Lower lobe of right lung (tissue), 2 donors: ENCODE measurements at regions not wholly inside any gene's neighbourhood (a gene's known extent, or its start where the extent isn't known, plus 50 kb on each side); places are given as distances from the start of the nearest gene placed in this dataset.

ENCODE experiments used
- ATAC-seq, 2 donors: fragments of 200-7000 bp; cut with Tn5 transposase; one replicate each; pipeline ENCODE4 v1.9.1; 2020 to 2022; ENCODE audit warnings: mild to moderate bottlenecking in 2 of 2, moderate library complexity in 2 of 2
- DNase-seq: peaks from one replicate; pipeline ENCODE4 v3.0.0-alpha.2; 2020
- H3K27ac ChIP-seq: fragments of 200-600 bp; one replicate; pipeline ENCODE4 v1.8.0; 2022
- H3K27me3 ChIP-seq: fragments of 200-600 bp; one replicate; pipeline ENCODE4 v1.8.0; 2022; ENCODE audit warnings: low read depth
- H3K36me3 ChIP-seq: fragments of 200-600 bp; one replicate; pipeline ENCODE4 v1.8.0; 2022; ENCODE audit warnings: mild to moderate bottlenecking
- H3K4me1 ChIP-seq: fragments of 200-600 bp; one replicate; pipeline ENCODE4 v1.8.0; 2022
- H3K4me3 ChIP-seq: fragments of 200-600 bp; one replicate; pipeline ENCODE4 v1.8.0; 2022; ENCODE audit warnings: mild to moderate bottlenecking
- H3K9me3 ChIP-seq: fragments of 200-600 bp; one replicate; pipeline ENCODE4 v1.8.0; 2022
- CTCF ChIP-seq: fragments of 200-600 bp; IDR thresholded peaks from one replicate; pipeline ENCODE4 v1.8.0; 2022; ENCODE audit warnings: antibody characterized with exemption, mild to moderate bottlenecking
- intact Hi-C: fragments of 100-400 bp; cut with DNase I; formaldehyde crosslinking; loops from one replicate; pipeline ENCODE4 v1.11.0; 2022
- donor health status: DM: no; HTN: yes; CAD: no; lungs with severe emphysema.

- Histone ChIP-seq H3K9me3 (no peaks in the 10 kb centered on the region), H3K4me1 (no peaks in the 10 kb centered on the region), H3K27me3 (no peaks in the 10 kb centered on the region), H3K36me3 (no peaks in the 10 kb centered on the region), H3K4me3 (no peak overlapping the region), H3K27ac (no peak overlapping the region)
- no peak for ATAC-seq
- TF ChIP-seq CTCF = no peak
- intact Hi-C loops = no loop called here
- DNase-seq = no peak
Measured at GRCh38 chr4:155543126-155543765, 123.4 kb upstream of the GUCY1A1 start.

DNA sequence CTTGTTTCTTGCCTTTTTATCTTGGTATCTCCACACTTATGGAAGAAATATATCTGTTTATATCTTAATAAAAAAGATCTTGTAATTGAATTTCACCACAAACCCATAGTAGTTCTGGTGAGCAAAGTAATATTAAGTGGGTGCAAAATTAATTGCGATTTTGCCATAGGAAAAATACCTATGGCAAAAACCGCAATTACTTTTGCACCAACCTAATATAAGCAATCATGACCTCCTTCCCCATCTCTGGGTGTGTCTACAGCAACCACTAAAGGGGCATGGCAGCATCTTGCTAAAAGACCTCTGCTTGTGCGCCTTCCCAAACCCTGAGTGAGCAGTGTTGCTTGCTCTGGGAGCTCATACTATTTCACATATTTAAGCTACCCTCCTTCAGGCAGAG is 124.2 kb upstream of the GUCY1A1 start:
- no peak for ATAC-seq
- H3K27me3 ChIP-seq = no peaks in the 10 kb centered on the region
- intact Hi-C loops = no loop called here
- no peak overlapping the region for H3K27ac ChIP-seq
- no peak overlapping the region for H3K4me3 ChIP-seq
- H3K36me3 ChIP-seq = no peaks in the 10 kb centered on the region
- no peak for DNase-seq
- H3K4me1 ChIP-seq = no peaks in the 10 kb centered on the region
- H3K9me3 ChIP-seq = no peaks in the 10 kb centered on the region
- no peak for TF ChIP-seq CTCF

- Histone ChIP-seq H3K9me3 (no peaks in the 10 kb centered on the region), H3K27me3 (no peaks in the 10 kb centered on the region), H3K36me3 (no peaks in the 10 kb centered on the region), H3K27ac (no peak overlapping the region), H3K4me1 (no peaks in the 10 kb centered on the region), H3K4me3 (no peak overlapping the region)
- intact Hi-C loops = no loop called here
- DNase-seq (no peak), ATAC-seq (no peak)
- no peak for TF ChIP-seq CTCF
Measured at GRCh38 chr4:155541716-155542115, 124.9 kb upstream of the GUCY1A1 start.

- DNase-seq = no peak
- Histone ChIP-seq H3K36me3 (no peaks in the 10 kb centered on the region), H3K9me3 (no peaks in the 10 kb centered on the region), H3K4me3 (no peak overlapping the region), H3K27me3 (no peaks in the 10 kb centered on the region), H3K27ac (no peak overlapping the region), H3K4me1 (no peaks in the 10 kb centered on the region)
- TF ChIP-seq CTCF = no peak
- intact Hi-C loops = no loop called here
- no peak for ATAC-seq
Measured at GRCh38 chr4:155540698-155541097, 126.0 kb upstream of the GUCY1A1 start.

- no peaks in the 10 kb centered on the region for H3K4me1 ChIP-seq
- H3K36me3 ChIP-seq = no peaks in the 10 kb centered on the region
- no peak for DNase-seq
- no peaks in the 10 kb centered on the region for H3K9me3 ChIP-seq
- H3K4me3 ChIP-seq = no peak overlapping the region
- no peak for TF ChIP-seq CTCF
- intact Hi-C loops = no loop called here
- no peak overlapping the region for H3K27ac ChIP-seq
- no peaks in the 10 kb centered on the region for H3K27me3 ChIP-seq
- ATAC-seq = no peak
Measured at GRCh38 chr4:155539746-155540145, 126.9 kb upstream of the GUCY1A1 start.
